Mesothelial cell of epicardium (in vitro differentiated cells): ENCODE measurements at regions not wholly inside any gene's neighbourhood (a gene's known extent, or its start where the extent isn't known, plus 50 kb on each side); places are given as distances from the start of the nearest gene placed in this dataset.

Source experiments
- DNase-seq, 2 experiments: peaks; one replicate each; pipeline ENCODE4 v3.0.0; 2021; ENCODE audit warnings: low spot score in 2 of 2; ENCODE audit not compliant: unreplicated experiment in 2 of 2
- H3K27ac Mint-ChIP-seq: 2 replicates; pipeline ENCODE4 v1.8.0; 2021; ENCODE audit warnings: mixed read lengths
- H3K27me3 Mint-ChIP-seq: 2 replicates; pipeline ENCODE4 v1.8.0; 2021; ENCODE audit warnings: low read depth, mixed read lengths
- H3K36me3 Mint-ChIP-seq: 2 replicates; pipeline ENCODE4 v1.8.0; 2021; ENCODE audit warnings: mixed read lengths
- H3K4me1 Mint-ChIP-seq: 2 replicates; pipeline ENCODE4 v1.8.0; 2021; ENCODE audit warnings: mixed read lengths
- H3K4me3 Mint-ChIP-seq: 2 replicates; pipeline ENCODE4 v1.8.0; 2021; ENCODE audit warnings: mild to moderate bottlenecking, moderate library complexity, mixed read lengths
- H3K9me3 Mint-ChIP-seq: 2 replicates; pipeline ENCODE4 v1.8.0; 2021; ENCODE audit warnings: mixed read lengths
- CTCF ChIP-seq: fragments of 200-600 bp; sonication (generic); IDR thresholded peaks from one replicate; pipeline ENCODE4 v1.5.0; 2021; ENCODE audit warnings: antibody characterized with exemption; ENCODE audit not compliant: unreplicated experiment

GRCh38 chr10:52870562-52870961 lies 98.0 kb upstream of the MBL2 start:
- DNase-seq = no peak
- no peak for TF ChIP-seq CTCF
- peaks cover 10% of the 10 kb centered on the region for H3K36me3 Mint-ChIP-seq
- H3K4me3 Mint-ChIP-seq = no peak overlapping the region
- H3K4me1 Mint-ChIP-seq = peaks cover 12% of the 10 kb centered on the region
- H3K27ac Mint-ChIP-seq = no peak overlapping the region
- H3K9me3 Mint-ChIP-seq = peaks cover 40% of the 10 kb centered on the region
- H3K27me3 Mint-ChIP-seq = no peaks in the 10 kb centered on the region

GRCh38 chr10:52869864-52870263 lies 97.3 kb upstream of the MBL2 start:
- Mint-ChIP-seq H3K4me1 (peaks cover 7% of the 10 kb centered on the region), H3K9me3 (peaks cover 40% of the 10 kb centered on the region), H3K27me3 (no peaks in the 10 kb centered on the region), H3K4me3 (no peak overlapping the region), H3K27ac (no peak overlapping the region), H3K36me3 (peaks cover 10% of the 10 kb centered on the region)
- no peak for DNase-seq
- no peak for TF ChIP-seq CTCF

DNA sequence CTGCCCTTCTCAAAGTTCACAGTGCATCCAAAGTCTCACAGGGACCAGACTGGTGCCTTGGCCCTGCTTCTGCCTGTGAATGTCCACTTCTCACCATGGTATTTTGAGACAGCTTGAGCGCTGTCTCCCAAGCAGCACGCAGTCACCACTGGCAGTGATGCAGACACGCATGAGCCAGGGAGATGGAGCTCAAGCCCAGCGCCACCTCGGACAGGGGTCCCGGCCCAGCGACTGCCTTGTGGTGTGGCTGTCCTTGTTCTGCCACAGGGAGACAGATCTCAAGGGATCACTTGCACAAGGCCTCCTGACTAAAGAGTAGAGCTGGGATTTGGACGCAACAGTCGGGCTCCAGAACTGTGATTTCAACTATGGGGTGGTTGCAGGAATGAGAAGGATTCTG lies 92.6 kb upstream of the MBL2 start:
- H3K9me3 Mint-ChIP-seq = peaks cover 34% of the 10 kb centered on the region
- TF ChIP-seq CTCF = no peak
- no peak for DNase-seq
- H3K4me3 Mint-ChIP-seq = no peak overlapping the region
- peaks cover 7% of the 10 kb centered on the region for H3K4me1 Mint-ChIP-seq
- no peaks in the 10 kb centered on the region for H3K27me3 Mint-ChIP-seq
- no peak overlapping the region for H3K27ac Mint-ChIP-seq
- peaks cover 10% of the 10 kb centered on the region for H3K36me3 Mint-ChIP-seq

DNA sequence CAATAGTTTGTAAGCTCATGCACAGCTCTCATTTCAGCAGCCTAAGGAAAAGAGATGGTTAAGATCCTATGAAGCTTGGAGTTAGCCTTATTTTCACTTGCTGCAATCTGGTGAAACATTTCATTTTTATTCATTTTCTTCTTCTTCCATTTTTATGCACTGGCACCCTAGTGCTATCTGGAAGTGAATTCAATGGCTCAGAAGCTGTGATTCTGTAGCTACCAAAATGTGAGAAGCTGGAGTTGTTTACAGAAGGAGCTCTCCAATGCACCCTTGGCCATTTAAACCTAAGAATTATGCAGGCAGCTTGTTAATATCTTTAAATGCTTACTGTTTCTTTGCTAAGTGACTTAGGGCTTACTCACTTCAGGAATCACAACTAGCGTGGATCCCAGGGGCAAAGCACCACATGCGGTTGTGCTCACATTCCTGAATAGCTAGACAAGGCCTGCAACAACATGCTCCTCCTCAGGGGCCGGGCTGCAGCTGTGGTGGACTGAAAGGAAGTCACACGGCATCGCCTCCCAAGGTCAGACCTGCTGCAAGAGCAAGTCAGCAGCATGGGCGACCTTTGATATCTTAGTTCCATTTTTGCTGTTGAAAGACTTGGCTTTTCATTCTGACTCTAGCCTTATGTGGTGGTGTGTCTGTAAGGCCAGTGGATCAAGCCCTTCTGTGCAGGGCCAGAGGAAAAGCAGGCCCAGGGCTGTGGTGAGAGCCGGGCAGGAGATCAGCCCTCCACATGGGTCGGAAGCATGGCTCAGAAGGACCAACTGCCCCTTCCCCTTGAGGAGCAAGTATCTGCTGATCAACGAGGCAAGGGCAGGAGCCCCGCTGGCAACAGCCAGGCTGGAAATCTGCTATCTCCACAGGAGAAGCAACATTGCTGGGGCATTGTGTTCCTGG lies 91.9 kb upstream of the MBL2 start:
- no peak for TF ChIP-seq CTCF
- Mint-ChIP-seq H3K4me3 (no peak overlapping the region), H3K4me1 (peaks cover 7% of the 10 kb centered on the region), H3K27ac (peak overlapping the region; percentile 43), H3K36me3 (peaks cover 5% of the 10 kb centered on the region), H3K9me3 (peaks cover 26% of the 10 kb centered on the region), H3K27me3 (no peaks in the 10 kb centered on the region)
- DNase-seq = no peak

GRCh38 chr10:52858722-52859121 lies 86.1 kb upstream of the MBL2 start:
- no peak for TF ChIP-seq CTCF
- no peaks in the 10 kb centered on the region for H3K36me3 Mint-ChIP-seq
- H3K27ac Mint-ChIP-seq = no peak overlapping the region
- no peaks in the 10 kb centered on the region for H3K4me1 Mint-ChIP-seq
- no peaks in the 10 kb centered on the region for H3K27me3 Mint-ChIP-seq
- DNase-seq = no peak
- peaks cover 10% of the 10 kb centered on the region for H3K9me3 Mint-ChIP-seq
- no peak overlapping the region for H3K4me3 Mint-ChIP-seq
